ENCODE measurements at regions not wholly inside any gene's neighbourhood (a gene's known extent, or its start where the extent isn't known, plus 50 kb on each side); places are given as distances from the start of the nearest gene placed in this dataset.

DNA sequence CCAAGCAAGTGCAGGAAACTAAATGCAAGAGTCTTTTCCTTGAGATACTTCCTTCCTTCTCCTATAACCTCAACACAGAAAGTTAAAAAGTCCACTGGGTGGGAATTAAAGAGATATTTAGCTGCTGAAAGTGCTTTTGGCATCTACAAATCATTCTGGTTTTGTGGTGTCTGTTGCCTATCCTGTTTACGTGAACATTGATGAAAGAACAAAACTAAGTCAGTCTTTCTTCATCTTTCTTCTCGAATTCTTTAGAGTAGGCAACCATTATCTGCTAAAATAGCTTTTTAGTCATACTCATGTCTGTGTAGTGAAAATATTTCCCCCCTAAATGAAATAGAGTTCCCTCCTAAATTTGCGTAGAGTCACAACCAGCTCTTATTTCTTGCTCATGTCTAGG lies 838.6 kb downstream of the GATA3 start:
- TF ChIP-seq GATA3 (IDR thresholded peaks at IDR 0.05; ENCODE audit: low read depth, low read length) = no peak
- TF ChIP-seq GATA2 (IDR thresholded peaks at IDR 0.05; ENCODE audit: low read depth, low read length) = no peak

Data from SH-SY5Y (cell line).